ENCODE measurements at regions not wholly inside any gene's neighbourhood (a gene's known extent, or its start where the extent isn't known, plus 50 kb on each side); places are given as distances from the start of the nearest gene placed in this dataset.

DNA sequence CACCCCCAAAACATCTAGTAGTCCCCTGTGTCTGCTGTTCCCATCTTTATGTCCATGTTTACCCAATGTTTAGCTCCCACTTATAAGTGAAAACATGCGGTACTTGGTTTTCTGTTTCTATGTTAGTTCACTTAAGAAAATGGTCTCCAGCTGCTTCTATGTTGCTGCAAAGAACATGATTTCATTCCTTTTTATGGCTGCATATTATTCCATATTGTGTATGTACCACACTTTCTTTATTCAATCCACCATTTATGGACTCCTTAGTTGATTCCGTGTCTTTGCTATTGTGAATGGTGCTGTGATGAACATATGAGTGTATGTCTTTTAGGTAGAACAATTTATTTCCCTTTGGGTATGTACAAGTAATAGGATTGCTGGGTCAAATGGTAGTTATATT, 51.2 kb downstream of the GRK7 start:
- H3K4me2 ChIP-seq, result no peak overlapping the region
- no peaks in the 10 kb centered on the region for H4K20me1 ChIP-seq (ENCODE audit: insufficient read depth)
- H3K4me3 ChIP-seq (ENCODE audit: low read depth in 2 of 2, low read length in 1 of 2), result no peak overlapping the region
- 79% methylated on average over 2 of the region's 2 CpGs for WGBS (ENCODE audit: low lambda C conversion rate)
- no peaks in the 10 kb centered on the region for H3K36me3 ChIP-seq (replicated peaks in 1 of 2; ENCODE audit: control insufficient read depth in 1 of 2, insufficient read depth in 2 of 2, low read length in 1 of 2)
- ChIA-PET POLR2A (no interaction called here), CTCF (no interaction called here)
- no peak for DNase-seq
- no peaks in the 10 kb centered on the region for H3F3A ChIP-seq (replicated peaks; ENCODE audit: insufficient read depth)
- H3K27me3 ChIP-seq (ENCODE audit: insufficient read depth), result peaks cover 4% of the 10 kb centered on the region; the same call in 1 of the 2 replicates
- no peaks in the 10 kb centered on the region for H3K79me2 ChIP-seq (ENCODE audit: insufficient read depth)
- no peaks in the 10 kb centered on the region for H3K4me1 ChIP-seq (ENCODE audit: control insufficient read depth in 1 of 2, insufficient read depth in 2 of 2, low read depth in 1 of 2, low read length in 1 of 2)
- H3K9me3 ChIP-seq, result no peaks in the 10 kb centered on the region
- TF ChIP-seq EZH2phosphoT487 (IDR thresholded peaks at IDR 0.05; ENCODE audit: borderline replicate concordance, low read depth) (no peak), GABPA (IDR thresholded peaks at IDR 0.05; ENCODE audit: low read depth) (no peak), NFIC (IDR thresholded peaks at IDR 0.05; ENCODE audit: borderline replicate concordance) (no peak)
- TF ChIP-seq, protein P1, sequence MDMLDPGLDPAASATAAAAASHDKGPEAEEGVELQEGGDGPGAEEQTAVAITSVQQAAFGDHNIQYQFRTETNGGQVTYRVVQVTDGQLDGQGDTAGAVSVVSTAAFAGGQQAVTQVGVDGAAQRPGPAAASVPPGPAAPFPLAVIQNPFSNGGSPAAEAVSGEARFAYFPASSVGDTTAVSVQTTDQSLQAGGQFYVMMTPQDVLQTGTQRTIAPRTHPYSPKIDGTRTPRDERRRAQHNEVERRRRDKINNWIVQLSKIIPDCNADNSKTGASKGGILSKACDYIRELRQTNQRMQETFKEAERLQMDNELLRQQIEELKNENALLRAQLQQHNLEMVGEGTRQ (IDR thresholded peaks at IDR 0.05; ENCODE audit: borderline replicate concordance, low read depth, low read length), result no peak
- TF ChIP-seq, protein P2, sequence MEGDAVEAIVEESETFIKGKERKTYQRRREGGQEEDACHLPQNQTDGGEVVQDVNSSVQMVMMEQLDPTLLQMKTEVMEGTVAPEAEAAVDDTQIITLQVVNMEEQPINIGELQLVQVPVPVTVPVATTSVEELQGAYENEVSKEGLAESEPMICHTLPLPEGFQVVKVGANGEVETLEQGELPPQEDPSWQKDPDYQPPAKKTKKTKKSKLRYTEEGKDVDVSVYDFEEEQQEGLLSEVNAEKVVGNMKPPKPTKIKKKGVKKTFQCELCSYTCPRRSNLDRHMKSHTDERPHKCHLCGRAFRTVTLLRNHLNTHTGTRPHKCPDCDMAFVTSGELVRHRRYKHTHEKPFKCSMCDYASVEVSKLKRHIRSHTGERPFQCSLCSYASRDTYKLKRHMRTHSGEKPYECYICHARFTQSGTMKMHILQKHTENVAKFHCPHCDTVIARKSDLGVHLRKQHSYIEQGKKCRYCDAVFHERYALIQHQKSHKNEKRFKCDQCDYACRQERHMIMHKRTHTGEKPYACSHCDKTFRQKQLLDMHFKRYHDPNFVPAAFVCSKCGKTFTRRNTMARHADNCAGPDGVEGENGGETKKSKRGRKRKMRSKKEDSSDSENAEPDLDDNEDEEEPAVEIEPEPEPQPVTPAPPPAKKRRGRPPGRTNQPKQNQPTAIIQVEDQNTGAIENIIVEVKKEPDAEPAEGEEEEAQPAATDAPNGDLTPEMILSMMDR (IDR thresholded peaks at IDR 0.05), result no peak
- H3K9ac ChIP-seq, result no peak overlapping the region
- no peak overlapping the region for H2AFZ ChIP-seq (ENCODE audit: low read depth)
- no peaks in the 10 kb centered on the region for H3K9me2 ChIP-seq
- H3K27ac ChIP-seq (ENCODE audit: low read depth in 2 of 2, low read length in 1 of 2), result no peak overlapping the region

DNA sequence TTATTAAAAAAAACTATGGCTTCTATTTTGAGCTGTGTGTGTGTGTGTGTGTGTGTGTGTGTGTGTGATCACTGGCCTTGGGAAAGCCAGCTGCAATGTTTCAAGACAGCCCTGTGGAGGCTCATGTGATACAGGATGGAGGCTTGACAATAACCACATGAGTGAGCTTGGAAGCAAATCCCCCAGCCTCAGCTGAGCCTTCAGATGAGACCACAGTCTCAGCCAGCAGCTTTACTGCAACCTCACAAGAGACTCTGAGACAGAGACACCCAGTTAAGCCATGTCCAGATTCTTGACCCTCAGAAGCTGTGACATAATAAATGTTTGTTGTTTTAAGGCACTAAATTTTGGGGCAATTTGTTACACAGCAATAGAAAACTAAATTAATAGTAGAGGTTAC, 52.5 kb downstream of the GRK7 start:
- Histone ChIP-seq H3K27me3 (ENCODE audit: insufficient read depth) (peaks cover 4% of the 10 kb centered on the region; the same call in 1 of the 2 replicates), H3K9me3 (no peaks in the 10 kb centered on the region), H4K20me1 (ENCODE audit: insufficient read depth) (no peaks in the 10 kb centered on the region), H3K4me1 (ENCODE audit: control insufficient read depth in 1 of 2, insufficient read depth in 2 of 2, low read depth in 1 of 2, low read length in 1 of 2) (no peaks in the 10 kb centered on the region), H3K27ac (ENCODE audit: low read depth in 2 of 2, low read length in 1 of 2) (no peak overlapping the region), H3K9me2 (no peaks in the 10 kb centered on the region), H3K9ac (no peak overlapping the region), H3K4me2 (no peak overlapping the region), H3K4me3 (ENCODE audit: low read depth in 2 of 2, low read length in 1 of 2) (no peak overlapping the region), H3F3A (replicated peaks; ENCODE audit: insufficient read depth) (no peaks in the 10 kb centered on the region), H2AFZ (ENCODE audit: low read depth) (no peak overlapping the region), H3K36me3 (replicated peaks in 1 of 2; ENCODE audit: control insufficient read depth in 1 of 2, insufficient read depth in 2 of 2, low read length in 1 of 2) (no peaks in the 10 kb centered on the region), H3K79me2 (ENCODE audit: insufficient read depth) (no peaks in the 10 kb centered on the region)
- ChIA-PET CTCF (no interaction called here), POLR2A (no interaction called here)
- DNase-seq, result no peak
- TF ChIP-seq GABPA (IDR thresholded peaks at IDR 0.05; ENCODE audit: low read depth) (no peak), RAD21 (IDR thresholded peaks at IDR 0.05; ENCODE audit: low read length) (no peak), SMC3 (IDR thresholded peaks at IDR 0.05; ENCODE audit: low read depth, low read length) (no peak)

DNA sequence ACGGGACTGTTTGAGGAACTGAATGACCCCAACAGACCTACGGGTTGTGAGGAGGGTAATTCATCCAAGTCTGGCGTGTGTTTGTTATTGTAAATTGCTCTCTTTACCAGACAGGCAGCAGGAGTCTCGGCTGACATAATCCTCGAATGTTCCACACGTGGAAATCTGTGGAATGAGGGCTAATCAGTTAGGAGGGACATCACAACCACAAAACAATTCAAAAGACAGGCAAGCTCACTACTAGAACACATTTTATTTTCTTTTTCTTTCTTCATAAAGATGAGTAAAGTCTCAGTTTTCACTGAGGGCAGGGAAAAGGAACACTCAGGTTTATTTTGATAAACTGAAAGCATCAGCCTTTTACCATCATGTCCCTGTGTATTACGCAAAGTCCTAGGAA, 53.8 kb downstream of the GRK7 start:
- H3K4me2 ChIP-seq, result no peak overlapping the region
- no peak for TF ChIP-seq TEAD4 (IDR thresholded peaks at IDR 0.05; ENCODE audit: borderline replicate concordance, insufficient read depth)
- no peak for TF ChIP-seq MEF2A (IDR thresholded peaks at IDR 0.05; ENCODE audit: borderline replicate concordance, low read depth)
- TF ChIP-seq NFIC (IDR thresholded peaks at IDR 0.05; ENCODE audit: borderline replicate concordance), result no peak
- TF ChIP-seq SMC3 (IDR thresholded peaks at IDR 0.05; ENCODE audit: low read depth, low read length), result no peak
- TF ChIP-seq, protein P3, sequence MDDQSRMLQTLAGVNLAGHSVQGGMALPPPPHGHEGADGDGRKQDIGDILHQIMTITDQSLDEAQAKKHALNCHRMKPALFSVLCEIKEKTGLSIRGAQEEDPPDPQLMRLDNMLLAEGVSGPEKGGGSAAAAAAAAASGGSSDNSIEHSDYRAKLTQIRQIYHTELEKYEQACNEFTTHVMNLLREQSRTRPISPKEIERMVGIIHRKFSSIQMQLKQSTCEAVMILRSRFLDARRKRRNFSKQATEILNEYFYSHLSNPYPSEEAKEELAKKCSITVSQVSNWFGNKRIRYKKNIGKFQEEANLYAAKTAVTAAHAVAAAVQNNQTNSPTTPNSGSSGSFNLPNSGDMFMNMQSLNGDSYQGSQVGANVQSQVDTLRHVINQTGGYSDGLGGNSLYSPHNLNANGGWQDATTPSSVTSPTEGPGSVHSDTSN (IDR thresholded peaks at IDR 0.05), result no peak
- no peak for TF ChIP-seq SIN3A (IDR thresholded peaks at IDR 0.05; ENCODE audit: borderline replicate concordance, low read depth, low read length)
- TF ChIP-seq FOXM1 (IDR thresholded peaks at IDR 0.05; ENCODE audit: low read depth), result no peak
- no peak for TF ChIP-seq TCF12 (IDR thresholded peaks at IDR 0.05)
- TF ChIP-seq EP300 (IDR thresholded peaks at IDR 0.05; ENCODE audit: borderline replicate concordance in 1 of 2, low read depth in 1 of 2, low read length in 1 of 2), result no peak
- TF ChIP-seq RAD21 (IDR thresholded peaks at IDR 0.05; ENCODE audit: low read length), result no peak
- TF ChIP-seq, protein P4, sequence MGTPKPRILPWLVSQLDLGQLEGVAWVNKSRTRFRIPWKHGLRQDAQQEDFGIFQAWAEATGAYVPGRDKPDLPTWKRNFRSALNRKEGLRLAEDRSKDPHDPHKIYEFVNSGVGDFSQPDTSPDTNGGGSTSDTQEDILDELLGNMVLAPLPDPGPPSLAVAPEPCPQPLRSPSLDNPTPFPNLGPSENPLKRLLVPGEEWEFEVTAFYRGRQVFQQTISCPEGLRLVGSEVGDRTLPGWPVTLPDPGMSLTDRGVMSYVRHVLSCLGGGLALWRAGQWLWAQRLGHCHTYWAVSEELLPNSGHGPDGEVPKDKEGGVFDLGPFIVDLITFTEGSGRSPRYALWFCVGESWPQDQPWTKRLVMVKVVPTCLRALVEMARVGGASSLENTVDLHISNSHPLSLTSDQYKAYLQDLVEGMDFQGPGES (IDR thresholded peaks at IDR 0.05; ENCODE audit: low read depth, low read length), result no peak
- TF ChIP-seq JUND (IDR thresholded peaks at IDR 0.05), result no peak
- TF ChIP-seq RFX5 (IDR thresholded peaks at IDR 0.05; ENCODE audit: low read length), result no peak
- TF ChIP-seq CHD2 (IDR thresholded peaks at IDR 0.05; ENCODE audit: low read length, partially characterized antibody), result no peak
- TF ChIP-seq EZH2phosphoT487 (IDR thresholded peaks at IDR 0.05; ENCODE audit: borderline replicate concordance, low read depth), result no peak
- no peak for TF ChIP-seq FOXJ3 (CRISPR knock-in tag; IDR thresholded peaks at IDR 0.05)

More for the DNA sequence above, 53.8 kb downstream of the GRK7 start:
- Histone ChIP-seq H4K20me1 (ENCODE audit: insufficient read depth) (no peaks in the 10 kb centered on the region), H3K4me1 (ENCODE audit: control insufficient read depth in 1 of 2, insufficient read depth in 2 of 2, low read depth in 1 of 2, low read length in 1 of 2) (no peaks in the 10 kb centered on the region), H3F3A (replicated peaks; ENCODE audit: insufficient read depth) (no peaks in the 10 kb centered on the region), H3K27me3 (ENCODE audit: insufficient read depth) (peaks cover 4% of the 10 kb centered on the region; the same call in 1 of the 2 replicates), H3K9me3 (no peaks in the 10 kb centered on the region), H3K4me3 (ENCODE audit: low read depth in 2 of 2, low read length in 1 of 2) (no peak overlapping the region), H3K79me2 (ENCODE audit: insufficient read depth) (no peaks in the 10 kb centered on the region), H3K36me3 (replicated peaks in 1 of 2; ENCODE audit: control insufficient read depth in 1 of 2, insufficient read depth in 2 of 2, low read length in 1 of 2) (no peaks in the 10 kb centered on the region), H3K9ac (no peak overlapping the region), H3K27ac (ENCODE audit: low read depth in 2 of 2, low read length in 1 of 2) (no peak overlapping the region), H2AFZ (ENCODE audit: low read depth) (no peak overlapping the region; the same call in 1 of the 2 replicates), H3K9me2 (no peaks in the 10 kb centered on the region)
- WGBS (ENCODE audit: low lambda C conversion rate), result 37% methylated on average over 7 of the region's 7 CpGs
- DNase-seq, result no peak
- ChIA-PET POLR2A (no interaction called here), CTCF (no interaction called here)

Measured in SK-N-SH (cell line).